Epithelial cell of esophagus (primary cell): ENCODE measurements at regions not wholly inside any gene's neighbourhood (a gene's known extent, or its start where the extent isn't known, plus 50 kb on each side); places are given as distances from the start of the nearest gene placed in this dataset.
"Not testable (repeated sequence)": the region's sequence is repeated elsewhere in the genome, so short reads cannot be mapped to it uniquely, and the experiment has no call there.

ENCODE experiments used
- DNase-seq: peaks from one replicate; pipeline ENCODE4 v3.0.0; 2010; ENCODE audit warnings: low read depth
- H3K4me3 ChIP-seq: 2 replicates; pipeline ENCODE4 v1.5.1; 2011; ENCODE audit warnings: mild to moderate bottlenecking, low read length, control low read depth
- TF ChIP-seq, protein P1 (sequence below): IDR thresholded peaks from 2 replicates; pipeline ENCODE4 v1.5.1; 2011; ENCODE audit warnings: low read depth, mild to moderate bottlenecking, low read length, control low read depth, inconsistent platforms; ENCODE audit not compliant: insufficient read depth; ENCODE audit errors: missing control alignments

DNA sequence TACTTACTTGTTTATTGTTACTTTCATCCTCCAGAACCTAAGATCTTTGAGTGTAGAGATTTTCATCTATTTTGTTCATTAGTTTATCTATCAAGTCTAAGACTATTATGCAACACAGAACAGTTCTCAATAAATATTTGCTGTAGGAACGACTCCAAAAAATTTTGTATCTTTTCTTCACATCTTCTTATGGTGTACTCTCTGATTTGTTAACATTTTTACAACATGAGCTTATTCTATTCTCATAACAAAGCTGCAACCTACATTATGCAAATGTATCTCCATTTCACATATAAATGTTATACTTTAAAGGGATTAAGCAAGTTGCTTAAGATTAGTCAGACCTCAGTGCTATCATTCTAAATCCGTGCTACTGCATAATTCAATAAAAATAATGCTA lies 514.2 kb upstream of the ZP4 start:
- TF ChIP-seq, protein P1, sequence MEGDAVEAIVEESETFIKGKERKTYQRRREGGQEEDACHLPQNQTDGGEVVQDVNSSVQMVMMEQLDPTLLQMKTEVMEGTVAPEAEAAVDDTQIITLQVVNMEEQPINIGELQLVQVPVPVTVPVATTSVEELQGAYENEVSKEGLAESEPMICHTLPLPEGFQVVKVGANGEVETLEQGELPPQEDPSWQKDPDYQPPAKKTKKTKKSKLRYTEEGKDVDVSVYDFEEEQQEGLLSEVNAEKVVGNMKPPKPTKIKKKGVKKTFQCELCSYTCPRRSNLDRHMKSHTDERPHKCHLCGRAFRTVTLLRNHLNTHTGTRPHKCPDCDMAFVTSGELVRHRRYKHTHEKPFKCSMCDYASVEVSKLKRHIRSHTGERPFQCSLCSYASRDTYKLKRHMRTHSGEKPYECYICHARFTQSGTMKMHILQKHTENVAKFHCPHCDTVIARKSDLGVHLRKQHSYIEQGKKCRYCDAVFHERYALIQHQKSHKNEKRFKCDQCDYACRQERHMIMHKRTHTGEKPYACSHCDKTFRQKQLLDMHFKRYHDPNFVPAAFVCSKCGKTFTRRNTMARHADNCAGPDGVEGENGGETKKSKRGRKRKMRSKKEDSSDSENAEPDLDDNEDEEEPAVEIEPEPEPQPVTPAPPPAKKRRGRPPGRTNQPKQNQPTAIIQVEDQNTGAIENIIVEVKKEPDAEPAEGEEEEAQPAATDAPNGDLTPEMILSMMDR, result no peak
- H3K4me3 ChIP-seq, result no peak overlapping the region
- no peak for DNase-seq

- no peak for DNase-seq
- H3K4me3 ChIP-seq, result no peak overlapping the region
- TF ChIP-seq, protein P1, result no peak
Observed at GRCh38 chr1:238404481-238404880, 513.8 kb upstream of the ZP4 start.

GRCh38 chr1:238401144-238401543 lies 510.4 kb upstream of the ZP4 start:
- TF ChIP-seq, protein P1, result no peak
- DNase-seq, result no peak
- H3K4me3 ChIP-seq, result no peak overlapping the region

- no peak overlapping the region for H3K4me3 ChIP-seq
- TF ChIP-seq, protein P1, result no peak
- DNase-seq, result no peak
Observed at GRCh38 chr1:238399558-238399957, 508.8 kb upstream of the ZP4 start.

- TF ChIP-seq, protein P1, result no peak
- DNase-seq, result no peak
- H3K4me3 ChIP-seq, result no peak overlapping the region
Observed at GRCh38 chr1:238396140-238396539, 505.4 kb upstream of the ZP4 start.

DNA sequence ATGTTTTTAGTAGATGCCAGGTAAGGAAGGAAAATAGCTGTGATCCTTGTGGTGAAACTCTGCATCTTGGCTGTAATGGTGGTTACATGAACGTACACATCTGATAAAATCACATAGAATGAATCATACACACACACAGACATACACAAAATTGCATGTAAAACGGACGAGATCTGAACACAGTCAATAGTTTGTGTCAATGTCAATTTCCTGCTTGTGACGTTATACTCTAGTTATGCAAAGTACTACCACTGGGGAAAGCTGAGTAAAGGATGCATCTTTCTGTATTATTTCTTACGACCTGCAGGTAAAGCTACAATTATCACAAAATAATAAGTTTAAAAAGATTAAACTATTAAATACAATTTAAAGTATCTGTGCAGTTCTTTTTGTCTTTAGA lies 493.7 kb upstream of the ZP4 start:
- TF ChIP-seq, protein P1, result no peak
- H3K4me3 ChIP-seq, result no peak overlapping the region
- peak; percentile 25 for DNase-seq

DNA sequence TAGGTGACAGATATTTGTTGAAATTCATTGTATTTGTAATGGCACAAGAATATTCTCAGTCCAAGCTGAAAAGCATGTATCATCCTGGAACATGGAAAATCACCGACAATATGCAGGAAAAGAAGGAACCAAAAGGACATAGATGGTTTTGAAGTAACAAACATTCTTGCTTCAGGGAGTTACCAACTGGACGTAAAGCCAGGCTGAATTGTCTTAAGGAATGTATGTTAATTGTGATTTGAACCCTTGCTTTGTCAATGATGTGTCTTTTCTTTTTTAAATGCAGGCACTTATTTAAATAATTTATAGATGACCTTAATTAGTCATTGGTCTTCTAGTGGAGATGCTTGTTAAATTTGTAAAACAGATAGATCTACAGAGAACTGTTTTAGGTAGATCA lies 489.4 kb upstream of the ZP4 start:
- TF ChIP-seq, protein P1, result no peak
- DNase-seq, result no peak
- H3K4me3 ChIP-seq, result no peak overlapping the region

DNA sequence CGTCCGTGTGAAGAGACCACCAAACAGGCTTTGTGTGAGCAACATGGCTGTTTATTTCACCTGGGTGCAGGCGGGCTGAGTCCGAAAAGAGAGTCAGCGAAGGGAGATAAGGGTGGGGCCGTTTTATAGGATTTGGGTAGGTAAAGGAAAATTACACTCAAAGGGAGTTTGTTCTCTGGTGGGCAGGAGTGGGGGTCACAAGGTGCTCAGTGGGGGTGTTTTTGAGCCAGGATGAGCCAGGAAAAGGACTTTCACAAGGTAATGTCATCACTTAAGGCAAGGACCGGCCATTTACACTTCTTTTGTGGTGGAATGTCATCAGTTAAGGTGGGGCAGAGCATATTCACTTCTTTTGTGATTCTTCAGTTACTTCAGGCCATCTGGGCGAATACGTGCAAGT lies 488.7 kb upstream of the ZP4 start:
- DNase-seq, H3K4me3 ChIP-seq: not testable (repeated sequence)
